WI38 (cell line): ENCODE measurements at regions not wholly inside any gene's neighbourhood (a gene's known extent, or its start where the extent isn't known, plus 50 kb on each side); places are given as distances from the start of the nearest gene placed in this dataset.

ENCODE experiments used
- H3K4me3 ChIP-seq: 2 replicates; pipeline ENCODE4 v1.5.1; 2011; ENCODE audit warnings: low read depth, mild to moderate bottlenecking, control low read depth, low read length
- CTCF ChIP-seq: IDR thresholded peaks from 2 replicates; pipeline ENCODE4 v1.5.1; 2012; ENCODE audit warnings: low read depth, mild to moderate bottlenecking, control low read depth, low read length

- H3K4me3 ChIP-seq: no peak overlapping the region
- no peak for TF ChIP-seq CTCF
Observed at GRCh38 chr3:72255191-72255590, 470.2 kb upstream of the PROK2 start.

- TF ChIP-seq CTCF: no peak
- no peak overlapping the region for H3K4me3 ChIP-seq
Observed at GRCh38 chr3:72254483-72254882, 469.5 kb upstream of the PROK2 start.

GRCh38 chr3:72250725-72251124 is 465.8 kb upstream of the PROK2 start:
- H3K4me3 ChIP-seq: no peak overlapping the region
- TF ChIP-seq CTCF: no peak

- H3K4me3 ChIP-seq: no peak overlapping the region
- no peak for TF ChIP-seq CTCF
Observed at GRCh38 chr3:72248869-72249268, 463.9 kb upstream of the PROK2 start.

- TF ChIP-seq CTCF: no peak
- no peak overlapping the region for H3K4me3 ChIP-seq
Observed at GRCh38 chr3:72248389-72248761, 463.4 kb upstream of the PROK2 start.

- no peak for TF ChIP-seq CTCF
- H3K4me3 ChIP-seq: no peak overlapping the region
Observed at GRCh38 chr3:72247645-72248388, 462.9 kb upstream of the PROK2 start.

GRCh38 chr3:72247126-72247525 is 462.2 kb upstream of the PROK2 start:
- no peak for TF ChIP-seq CTCF
- H3K4me3 ChIP-seq: no peak overlapping the region
